Epithelial cell of prostate (primary cell): ENCODE measurements at regions not wholly inside any gene's neighbourhood (a gene's known extent, or its start where the extent isn't known, plus 50 kb on each side); places are given as distances from the start of the nearest gene placed in this dataset.
"Not testable (repeated sequence)": the region's sequence is repeated elsewhere in the genome, so short reads cannot be mapped to it uniquely, and the experiment has no call there.

Experiments used
- DNase-seq: peaks from one replicate; pipeline ENCODE4 v3.0.0-alpha.2; 2011; ENCODE audit warnings: low read depth, low spot score
- H3K27ac ChIP-seq: fragments of 450-650 bp; 2 replicates; pipeline ENCODE4 v1.5.1; 2017; ENCODE audit warnings: mild to moderate bottlenecking

DNA sequence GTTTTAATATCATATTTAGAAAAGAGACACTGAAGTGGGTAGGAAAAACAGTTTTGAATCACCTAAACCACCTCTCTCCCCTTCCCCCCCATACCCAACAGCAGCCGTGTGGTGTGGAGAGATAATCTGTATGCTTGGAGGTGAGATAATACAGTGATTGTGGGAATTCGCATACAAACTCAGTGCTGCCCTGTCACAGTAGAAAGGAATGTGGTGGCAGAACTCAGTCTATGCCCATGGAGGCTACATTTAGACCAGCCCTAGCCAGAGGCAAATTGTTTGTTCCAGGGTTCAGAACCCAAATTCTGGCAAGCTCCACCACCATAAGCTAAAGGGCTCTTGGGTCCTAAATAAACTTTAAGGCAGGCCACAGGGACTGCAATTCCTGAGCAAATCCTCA, 827.0 kb downstream of the C12orf50 start:
- DNase-seq: no peak

DNA sequence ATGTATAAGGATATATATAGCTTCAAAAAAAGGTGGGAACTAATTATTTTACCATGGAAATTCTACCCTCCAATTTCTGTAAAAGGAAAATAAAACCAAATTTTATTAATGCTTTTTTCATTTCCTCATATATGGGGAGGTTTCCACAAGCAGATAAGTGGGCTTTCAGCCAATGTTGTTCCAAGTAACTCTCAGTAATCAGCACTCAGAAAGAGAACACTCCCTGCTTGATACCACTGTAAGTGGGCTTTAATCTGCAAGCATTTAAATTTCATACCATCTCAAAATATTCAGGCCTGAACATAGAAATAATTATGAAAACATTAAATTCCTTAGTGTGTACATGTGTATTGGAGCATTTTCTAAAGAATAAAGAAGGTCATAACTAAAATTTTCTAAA, 827.6 kb downstream of the C12orf50 start:
- DNase-seq: no peak
- H3K27ac ChIP-seq: no peak overlapping the region

More for the DNA sequence above, 827.0 kb downstream of the C12orf50 start:
- H3K27ac ChIP-seq: no peak overlapping the region

DNA sequence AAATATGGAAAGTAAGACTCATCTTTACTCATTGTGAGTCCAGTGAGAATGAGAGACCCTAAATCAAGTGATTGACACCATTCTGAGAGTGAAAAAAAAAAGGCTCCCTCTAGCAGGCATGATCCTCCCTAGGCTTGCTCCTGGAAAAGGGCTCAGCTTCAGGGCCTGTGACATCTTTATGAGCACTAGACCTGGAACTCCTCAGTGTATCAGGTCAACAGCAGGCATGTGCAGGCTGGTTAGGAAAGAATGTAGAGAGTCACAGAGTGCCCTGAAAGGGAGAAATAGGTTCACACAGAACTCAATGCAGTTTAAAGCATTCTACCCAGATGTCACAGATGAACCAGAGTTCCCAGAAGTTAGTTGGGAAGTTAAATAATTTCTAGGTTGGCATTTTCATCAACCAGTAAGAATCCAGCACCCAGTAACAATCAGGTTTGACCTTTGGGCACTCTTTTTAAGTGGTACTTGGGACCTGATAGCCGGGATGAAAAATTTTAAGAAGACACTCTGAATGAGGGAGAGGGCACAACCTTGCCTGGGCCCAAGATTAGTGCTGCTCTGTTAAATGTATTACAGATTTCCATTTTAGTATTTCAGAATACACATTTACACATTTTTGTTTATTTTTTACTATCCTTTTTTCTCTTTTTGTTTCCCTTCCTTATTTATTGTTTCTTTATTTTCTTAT, 828.8 kb downstream of the C12orf50 start:
- peak; percentile 0 for DNase-seq
- H3K27ac ChIP-seq: no peak overlapping the region

DNA sequence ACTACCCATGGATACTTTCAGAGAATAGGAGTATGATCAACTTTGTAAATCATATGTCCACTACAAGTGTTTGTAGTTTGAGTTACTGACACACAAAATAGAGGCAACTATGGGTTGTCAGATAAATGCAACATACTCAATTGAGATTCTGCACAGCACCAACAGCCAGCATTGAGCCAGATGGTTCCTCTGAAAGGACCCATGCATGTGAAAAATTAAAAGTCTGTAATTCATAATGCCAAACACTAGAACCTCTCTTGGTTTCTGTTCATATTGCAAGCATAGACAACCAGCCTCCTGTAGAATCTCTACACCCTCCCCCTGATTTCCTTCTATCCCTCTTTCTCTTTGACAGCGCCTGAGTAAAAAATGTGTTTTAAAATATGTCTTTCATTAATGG, 831.0 kb downstream of the C12orf50 start:
- no peak for DNase-seq
- no peak overlapping the region for H3K27ac ChIP-seq

DNA sequence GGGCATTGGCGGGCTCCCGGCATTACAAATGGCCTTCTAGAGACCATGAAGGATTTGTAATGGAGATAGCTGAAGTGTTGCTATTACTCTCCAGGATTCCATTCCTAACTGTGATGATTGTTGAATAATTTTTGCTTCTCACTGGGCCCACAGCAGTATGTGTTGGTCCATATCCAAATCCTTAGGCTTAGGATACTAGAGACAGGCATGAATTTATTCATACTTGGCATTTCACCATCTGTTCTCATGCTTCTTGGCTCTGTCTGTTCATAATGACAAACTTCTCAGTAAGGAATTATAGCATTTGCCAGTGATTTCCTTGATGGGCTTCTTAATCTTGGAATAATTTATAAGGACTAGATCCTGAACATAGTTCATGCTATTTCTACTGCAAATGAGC, 832.9 kb downstream of the C12orf50 start:
- no peak for DNase-seq
- H3K27ac ChIP-seq: no peak overlapping the region

DNA sequence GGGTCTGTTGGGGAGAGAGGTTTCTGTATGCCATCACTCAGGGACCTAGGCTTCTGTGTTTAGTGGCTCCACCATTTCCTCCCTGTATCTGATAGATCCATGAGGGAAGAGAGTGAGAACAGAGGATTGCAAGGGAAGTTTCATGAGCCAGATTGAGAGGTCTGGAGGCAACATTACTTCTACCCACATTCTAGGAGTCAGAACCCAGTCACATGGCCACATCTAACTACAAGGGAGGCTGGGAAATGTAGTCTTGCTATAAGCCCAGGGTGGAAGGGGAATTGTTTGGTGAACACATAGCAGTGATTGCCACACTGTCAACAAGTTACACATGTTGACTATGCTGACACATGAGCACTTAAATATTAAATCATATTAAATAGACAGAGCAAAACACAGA, 834.8 kb downstream of the C12orf50 start:
- DNase-seq, H3K27ac ChIP-seq: not testable (repeated sequence)

DNA sequence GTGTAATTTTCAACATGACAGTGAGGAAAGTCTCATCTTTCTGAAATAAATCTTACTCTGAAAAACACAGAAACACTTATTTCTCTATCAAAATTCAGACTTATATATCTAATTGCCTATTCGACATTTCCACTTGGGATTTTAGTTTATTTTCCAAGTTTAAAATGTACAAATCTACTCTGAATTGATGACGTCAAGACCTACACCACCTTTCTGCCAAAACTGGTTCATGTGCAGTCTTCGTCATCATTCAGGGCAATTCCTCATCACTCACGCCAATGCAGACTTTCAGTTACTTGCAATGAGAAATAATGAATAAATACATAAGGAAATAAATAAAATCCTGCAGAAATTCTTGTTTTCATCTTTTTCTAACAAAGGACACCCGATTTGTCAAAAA, 843.8 kb downstream of the C12orf50 start:
- no peak for DNase-seq

DNA sequence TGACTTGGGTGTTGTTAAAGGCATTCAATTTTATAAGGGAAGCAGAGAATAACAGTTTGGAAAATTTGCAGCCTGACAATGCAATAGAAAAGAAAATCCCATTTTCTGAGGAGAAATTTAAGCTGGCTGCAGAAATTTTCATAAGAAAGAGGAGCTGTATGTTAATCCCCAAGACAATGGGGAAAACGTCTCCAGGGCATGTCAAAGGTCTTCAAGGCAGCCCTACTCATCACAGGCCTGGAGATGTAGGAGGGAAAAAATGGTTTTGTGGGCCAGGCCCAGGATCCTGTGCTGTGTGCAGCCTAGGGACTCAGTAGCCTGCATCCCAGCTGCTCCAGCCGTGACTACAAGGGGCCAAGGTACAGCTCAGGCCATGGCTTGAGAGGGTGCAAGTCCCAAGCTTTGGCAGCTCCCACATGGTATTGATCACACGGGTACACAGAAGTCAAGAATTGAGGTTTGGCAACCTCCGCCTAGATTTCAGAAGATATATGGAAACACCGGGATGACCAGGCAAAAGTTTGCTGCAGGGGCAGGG, 846.4 kb downstream of the C12orf50 start:
- DNase-seq: no peak

More for the DNA sequence above, 843.8 kb downstream of the C12orf50 start:
- H3K27ac ChIP-seq: no peak overlapping the region

DNA sequence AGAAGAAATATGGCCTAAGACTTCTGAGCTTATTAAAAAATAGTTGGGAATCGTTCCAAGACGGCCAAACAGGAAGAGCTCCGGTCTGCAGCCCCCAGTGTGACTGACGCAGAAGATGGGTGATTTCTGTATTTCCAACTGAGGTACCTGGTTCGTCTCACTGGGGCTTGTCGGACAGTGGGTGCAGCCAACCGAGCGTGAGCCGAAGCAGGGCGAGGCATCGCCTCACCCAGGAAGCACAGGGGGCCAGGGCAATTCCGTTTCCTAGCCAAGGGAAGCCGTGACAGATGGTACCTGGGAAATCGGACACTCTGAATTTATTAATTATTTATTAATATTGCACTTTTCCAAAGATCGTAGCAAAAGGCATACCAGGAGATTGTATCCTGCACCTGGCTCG, 857.8 kb downstream of the C12orf50 start:
- DNase-seq: no peak
- no peak overlapping the region for H3K27ac ChIP-seq

More for the DNA sequence above, 846.4 kb downstream of the C12orf50 start:
- no peak overlapping the region for H3K27ac ChIP-seq

DNA sequence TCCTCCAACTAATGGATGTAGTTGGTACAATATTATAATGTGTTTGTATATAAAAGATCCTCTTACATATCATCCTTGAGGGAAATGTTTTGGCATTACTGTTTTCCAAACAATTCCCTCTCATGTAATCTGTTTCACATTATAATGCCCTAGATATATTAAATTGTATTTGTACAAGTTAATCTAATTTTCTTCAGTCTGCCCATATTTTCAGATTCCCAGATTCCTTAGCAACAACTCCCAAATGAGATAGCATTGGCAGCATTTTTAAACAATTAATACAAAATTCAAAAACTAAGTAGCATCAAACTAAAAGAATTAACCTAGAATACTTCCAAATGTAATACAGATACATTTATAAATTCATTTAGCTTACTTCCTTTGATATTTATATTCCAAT, 860.2 kb downstream of the C12orf50 start:
- no peak for DNase-seq
- H3K27ac ChIP-seq: no peak overlapping the region

DNA sequence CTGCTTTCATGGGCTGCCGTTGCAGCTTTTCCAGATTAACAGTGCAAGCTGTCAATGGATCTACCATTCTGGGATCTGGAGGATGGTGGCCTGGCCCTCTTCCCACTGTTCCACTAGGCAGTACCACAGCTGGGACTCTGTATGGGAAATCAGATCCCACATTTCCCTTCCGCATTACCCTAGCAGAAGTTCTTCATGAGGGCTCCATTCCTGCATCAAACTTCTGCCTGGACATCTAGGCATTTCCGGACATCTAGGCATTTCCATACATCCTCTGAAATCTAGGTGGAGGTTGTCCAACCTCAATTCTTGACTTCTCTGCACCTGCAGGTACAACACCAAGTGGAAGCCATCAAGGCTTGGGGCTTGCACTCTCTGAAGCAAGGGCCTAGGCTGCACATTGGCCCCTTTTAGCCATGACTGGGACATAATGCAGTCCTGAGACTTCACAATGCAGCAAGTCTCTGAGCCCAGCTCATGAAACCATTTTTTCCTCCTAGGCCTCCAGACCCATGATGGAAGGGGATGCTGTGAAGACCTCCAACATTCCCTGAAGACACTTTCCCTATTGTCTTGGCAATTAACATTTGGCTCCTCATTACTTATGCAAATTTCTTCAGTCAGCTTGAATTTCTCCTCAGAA, 863.3 kb downstream of the C12orf50 start:
- H3K27ac ChIP-seq: no peak overlapping the region

DNA sequence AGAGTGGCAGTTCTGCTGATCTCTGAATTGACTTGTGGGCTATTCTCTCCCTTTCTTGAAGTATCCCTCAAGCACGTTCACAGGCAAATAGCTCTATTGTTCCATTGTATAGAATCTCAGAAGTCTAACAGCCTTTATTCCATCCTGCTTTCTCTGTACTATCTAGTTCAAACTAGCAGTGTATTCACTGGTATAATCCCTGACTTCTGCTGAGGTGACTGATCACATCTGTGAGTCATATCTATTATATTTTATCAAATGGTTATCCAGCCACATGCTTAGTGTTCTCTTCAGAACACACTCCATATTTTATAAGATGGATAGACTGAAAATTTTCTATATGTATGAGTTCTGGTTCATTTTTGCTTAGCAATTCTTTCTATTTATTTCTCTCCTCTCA, 866.1 kb downstream of the C12orf50 start:
- DNase-seq: no peak
- H3K27ac ChIP-seq: no peak overlapping the region

More for the DNA sequence above, 863.3 kb downstream of the C12orf50 start:
- DNase-seq: no peak

DNA sequence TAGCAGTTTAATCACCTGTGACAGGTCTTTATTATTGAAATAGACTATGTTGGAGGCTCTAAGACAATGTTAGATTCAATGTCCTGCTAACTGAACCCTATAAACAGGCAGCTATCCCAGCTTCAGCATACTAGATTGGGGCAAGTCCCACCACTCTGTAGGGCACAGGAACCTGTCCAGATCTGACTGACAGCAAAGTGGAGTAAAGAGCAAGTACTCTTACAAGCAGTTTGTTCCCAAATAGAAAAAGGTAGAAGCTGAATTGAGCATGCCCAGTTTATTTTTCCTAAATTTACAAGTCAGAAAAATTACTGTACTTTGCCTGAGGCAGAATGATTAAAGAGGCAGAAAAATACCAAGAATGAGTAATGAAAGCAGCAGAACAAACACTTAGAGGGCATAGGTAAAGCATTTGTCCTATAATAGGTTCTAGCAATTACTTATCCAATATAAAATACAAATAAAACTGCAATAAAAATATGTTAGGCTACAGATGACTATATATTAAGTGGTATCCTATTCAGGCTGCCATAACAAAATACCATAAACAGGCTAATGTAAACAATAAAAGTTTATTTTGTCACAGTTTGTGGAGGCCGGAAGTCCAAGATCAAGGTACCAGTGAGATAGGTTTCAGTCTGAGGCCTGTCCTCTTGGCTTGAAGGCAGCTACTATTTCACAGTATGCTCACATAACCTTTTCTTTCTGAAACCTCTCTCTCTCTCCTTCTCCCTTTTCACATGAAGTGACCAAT, 868.2 kb downstream of the C12orf50 start:
- H3K27ac ChIP-seq: peak overlapping the region; percentile 50
- DNase-seq: no peak

DNA sequence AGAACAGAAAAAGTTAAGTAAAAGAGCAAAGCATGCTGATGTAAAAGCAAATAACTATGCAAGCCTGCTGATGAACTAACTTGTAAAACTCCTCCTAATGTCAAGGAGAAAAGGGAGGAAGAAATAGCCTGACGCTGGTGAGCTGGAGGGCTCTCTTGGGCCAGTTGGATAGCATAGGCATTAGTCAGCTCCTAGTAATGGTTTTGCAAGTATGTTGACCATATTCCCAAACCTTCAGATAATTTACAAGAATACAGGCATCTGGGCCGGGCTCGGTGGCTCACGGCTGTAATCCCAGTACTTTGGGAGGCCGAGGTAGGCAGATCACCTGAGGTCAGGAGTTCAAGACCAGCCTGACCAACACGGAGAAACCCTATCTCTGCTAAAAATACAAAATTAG, 871.4 kb downstream of the C12orf50 start:
- peak overlapping the region; percentile 63 for H3K27ac ChIP-seq
- DNase-seq: peak; percentile 68

DNA sequence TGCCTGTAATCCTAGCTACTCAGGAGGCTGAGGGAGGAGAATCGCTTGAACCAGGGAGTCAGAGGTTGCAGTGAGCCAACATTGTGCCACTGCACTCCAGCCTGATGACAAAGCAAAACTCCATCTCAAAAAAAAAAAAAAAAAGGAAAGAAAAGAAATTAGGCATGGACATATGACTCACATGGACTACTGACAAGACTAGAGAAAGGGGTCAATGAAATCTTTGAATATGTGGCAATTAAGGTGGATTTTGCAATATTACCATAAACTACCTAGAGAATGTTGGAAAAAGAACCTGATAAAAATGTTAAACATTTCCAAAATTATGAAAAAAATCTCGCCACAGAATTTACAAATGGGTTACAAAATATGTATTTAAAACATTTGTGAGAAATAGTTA, 873.6 kb downstream of the C12orf50 start:
- no peak overlapping the region for H3K27ac ChIP-seq
- no peak for DNase-seq

DNA sequence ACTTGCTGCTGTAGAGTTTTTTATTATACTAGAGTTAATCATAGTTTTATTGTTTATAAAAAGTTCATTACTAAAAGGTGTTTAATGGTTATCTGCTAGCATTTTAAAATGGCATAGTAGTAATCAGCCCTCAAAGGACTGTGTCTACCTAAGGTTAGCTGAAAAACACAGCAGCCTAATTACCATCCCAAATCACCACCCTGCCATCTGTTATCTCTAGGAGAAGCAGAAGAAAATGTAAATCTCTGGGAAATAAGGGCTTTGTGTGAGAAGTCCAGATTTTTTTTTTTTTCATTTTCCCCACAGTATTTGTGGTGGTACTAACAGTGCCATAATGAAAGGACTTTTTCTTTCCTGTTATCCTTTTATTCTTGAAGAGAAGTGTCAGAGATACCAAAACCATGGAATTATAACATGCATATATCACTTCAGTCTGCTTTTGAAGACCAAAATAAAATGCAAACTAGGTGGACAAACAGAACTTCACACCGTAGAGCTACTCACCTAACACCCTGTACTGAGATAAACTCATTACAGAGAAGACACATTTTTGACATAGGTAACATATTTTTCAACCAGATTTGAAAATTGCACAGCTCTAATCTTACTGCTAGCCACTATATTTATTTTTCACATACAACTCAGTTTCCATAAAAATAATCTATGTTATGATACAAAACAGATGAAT, 876.2 kb downstream of the C12orf50 start:
- no peak for DNase-seq
- H3K27ac ChIP-seq: no peak overlapping the region

DNA sequence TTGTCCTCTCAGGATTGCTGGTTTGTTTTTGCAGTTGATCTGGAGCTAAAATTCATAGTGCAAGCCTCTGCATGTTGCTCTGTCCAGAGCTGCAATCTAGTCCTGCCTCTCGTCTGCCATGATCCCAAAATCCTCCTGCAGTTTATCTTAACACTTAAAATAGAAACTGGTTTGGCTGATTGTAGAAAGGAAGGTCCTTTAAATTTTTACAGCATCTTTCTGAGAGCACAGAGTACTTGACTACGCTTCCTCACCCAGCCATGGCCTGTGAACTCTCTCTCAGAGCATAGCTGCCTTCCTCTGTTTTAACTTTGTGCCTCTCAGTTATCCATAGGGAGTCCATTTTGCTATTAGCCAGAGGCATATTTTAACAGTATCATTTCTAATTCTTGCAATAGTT, 877.1 kb downstream of the C12orf50 start:
- H3K27ac ChIP-seq: peak overlapping the region; percentile 54
- no peak for DNase-seq

DNA sequence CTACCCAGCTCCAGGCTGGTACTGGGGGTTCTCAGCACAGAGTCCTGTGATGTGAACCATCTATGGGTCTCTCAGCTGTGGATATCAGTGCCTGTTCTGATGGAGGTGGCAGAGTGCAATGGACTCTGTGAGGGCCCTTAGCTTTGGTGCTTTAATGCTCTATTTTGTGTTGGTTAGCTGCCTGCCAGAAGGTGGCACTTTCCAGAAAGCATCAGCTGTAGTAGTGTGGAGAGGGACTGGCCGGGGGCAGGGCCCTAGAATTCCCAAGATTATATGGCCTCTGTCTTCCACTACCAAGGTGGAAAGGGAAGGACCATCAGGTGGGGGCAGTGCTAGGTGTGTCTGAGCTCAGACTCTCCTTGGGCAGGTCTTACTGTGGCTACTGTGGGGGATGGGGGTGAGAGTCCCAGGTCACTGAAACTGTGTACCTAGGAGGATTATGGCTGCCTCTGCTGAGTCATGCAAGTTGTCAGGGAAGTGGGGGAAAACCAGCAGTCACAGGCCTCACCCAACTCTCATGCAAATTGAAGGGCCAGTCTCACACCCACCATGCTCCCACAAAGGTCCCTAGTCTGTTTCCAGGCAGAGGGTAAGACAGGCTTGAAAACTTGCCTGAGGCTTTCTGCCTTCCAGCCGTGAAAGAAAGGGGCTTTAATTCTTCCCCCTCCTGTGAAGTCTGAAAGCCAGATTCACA, 878.1 kb downstream of the C12orf50 start:
- DNase-seq: no peak
- peak overlapping the region; percentile 54 for H3K27ac ChIP-seq

DNA sequence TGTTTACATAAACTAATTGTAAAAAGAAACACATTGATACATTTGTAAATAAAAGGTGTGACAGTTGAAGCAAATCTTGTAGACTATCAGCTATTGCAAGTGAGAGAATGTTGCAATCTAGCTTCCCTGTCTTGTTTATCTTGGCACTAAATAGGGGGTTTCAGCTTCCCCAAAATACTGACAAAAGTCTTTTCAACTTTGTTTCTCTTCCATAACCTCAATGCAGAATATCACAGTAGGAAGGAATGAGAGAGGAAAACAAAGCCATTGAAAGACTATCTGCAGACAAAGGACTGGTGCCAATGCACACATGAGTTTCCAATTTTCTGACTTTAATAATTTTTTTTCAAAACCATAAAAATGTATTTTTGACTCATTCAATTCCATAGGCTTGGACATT, 886.2 kb upstream of the MGAT4C start:
- DNase-seq: no peak
- no peak overlapping the region for H3K27ac ChIP-seq

DNA sequence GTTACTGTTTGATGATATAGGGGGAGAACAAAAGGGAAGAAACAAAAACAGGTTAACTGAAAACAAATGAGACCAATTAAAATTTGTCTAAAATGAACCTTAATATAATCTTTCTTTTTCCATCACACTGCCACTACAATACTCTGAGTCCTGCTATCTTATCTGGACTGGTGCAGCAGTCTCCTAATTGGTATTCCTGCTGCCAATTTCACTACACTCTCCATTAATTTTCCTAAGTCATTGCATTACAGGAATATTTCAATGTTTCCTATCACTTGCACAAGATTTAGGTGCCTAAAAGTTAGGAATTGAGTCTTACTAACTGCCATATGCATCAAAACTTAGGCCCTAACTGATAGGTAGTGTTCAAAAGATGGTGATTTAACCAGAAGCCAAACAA, 884.9 kb upstream of the MGAT4C start:
- H3K27ac ChIP-seq: no peak overlapping the region
- no peak for DNase-seq
